ENCODE measurements at regions not wholly inside any gene's neighbourhood (a gene's known extent, or its start where the extent isn't known, plus 50 kb on each side); places are given as distances from the start of the nearest gene placed in this dataset.
"Not testable (repeated sequence)": the region's sequence is repeated elsewhere in the genome, so short reads cannot be mapped to it uniquely, and the experiment has no call there.

DNA sequence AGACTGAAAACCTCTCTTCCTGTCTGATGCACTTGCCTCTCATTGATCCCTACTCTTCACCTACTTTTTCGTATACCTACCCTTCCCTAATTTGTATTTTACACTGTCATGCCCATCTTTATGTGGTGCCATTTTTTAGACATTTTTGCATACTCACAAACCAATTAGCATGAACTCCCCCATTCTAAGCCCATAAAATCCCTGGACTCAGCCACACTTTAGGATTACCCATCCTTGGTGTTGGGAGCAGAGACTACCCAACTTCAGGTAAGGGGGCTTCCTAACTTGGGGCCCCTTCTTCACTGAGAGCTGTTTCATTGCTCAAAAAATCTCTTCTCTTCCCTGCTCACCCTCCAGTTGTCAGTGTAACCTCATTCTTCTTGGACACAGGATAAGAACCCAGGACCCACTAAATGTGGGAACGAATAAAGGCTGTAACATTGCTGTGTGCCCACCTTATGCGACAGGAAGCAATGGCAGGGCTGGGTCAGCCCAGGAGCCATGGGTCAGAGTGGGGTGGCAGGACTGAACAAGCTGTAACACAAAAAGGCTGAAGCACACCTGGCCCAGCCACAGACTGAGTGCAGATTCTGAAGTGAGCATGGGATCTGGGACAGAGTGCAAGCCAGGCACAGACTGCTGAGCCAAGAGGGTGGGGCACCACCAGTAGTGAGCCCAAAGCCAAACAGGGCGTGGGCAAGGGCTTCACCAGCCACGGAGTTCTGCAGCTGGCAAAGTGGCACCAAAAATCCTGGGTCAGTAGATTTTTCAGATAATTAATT lies 789.1 kb upstream of the HS3ST5 start:
- no peak for DNase-seq (ENCODE audit: extremely low read depth, low read depth)
- no peak overlapping the region for H3K4me3 ChIP-seq (replicated peaks; ENCODE audit: low read depth, low read length)
- TF ChIP-seq, protein P1, sequence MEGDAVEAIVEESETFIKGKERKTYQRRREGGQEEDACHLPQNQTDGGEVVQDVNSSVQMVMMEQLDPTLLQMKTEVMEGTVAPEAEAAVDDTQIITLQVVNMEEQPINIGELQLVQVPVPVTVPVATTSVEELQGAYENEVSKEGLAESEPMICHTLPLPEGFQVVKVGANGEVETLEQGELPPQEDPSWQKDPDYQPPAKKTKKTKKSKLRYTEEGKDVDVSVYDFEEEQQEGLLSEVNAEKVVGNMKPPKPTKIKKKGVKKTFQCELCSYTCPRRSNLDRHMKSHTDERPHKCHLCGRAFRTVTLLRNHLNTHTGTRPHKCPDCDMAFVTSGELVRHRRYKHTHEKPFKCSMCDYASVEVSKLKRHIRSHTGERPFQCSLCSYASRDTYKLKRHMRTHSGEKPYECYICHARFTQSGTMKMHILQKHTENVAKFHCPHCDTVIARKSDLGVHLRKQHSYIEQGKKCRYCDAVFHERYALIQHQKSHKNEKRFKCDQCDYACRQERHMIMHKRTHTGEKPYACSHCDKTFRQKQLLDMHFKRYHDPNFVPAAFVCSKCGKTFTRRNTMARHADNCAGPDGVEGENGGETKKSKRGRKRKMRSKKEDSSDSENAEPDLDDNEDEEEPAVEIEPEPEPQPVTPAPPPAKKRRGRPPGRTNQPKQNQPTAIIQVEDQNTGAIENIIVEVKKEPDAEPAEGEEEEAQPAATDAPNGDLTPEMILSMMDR (IDR thresholded peaks at IDR 0.05; ENCODE audit: low read depth, low read length, missing control alignments) = no peak

GRCh38 chr6:115121513-115121912 lies 778.7 kb upstream of the HS3ST5 start:
- H3K4me3 ChIP-seq (replicated peaks; ENCODE audit: low read depth, low read length); DNase-seq (ENCODE audit: extremely low read depth, low read depth): not testable (repeated sequence)

DNA sequence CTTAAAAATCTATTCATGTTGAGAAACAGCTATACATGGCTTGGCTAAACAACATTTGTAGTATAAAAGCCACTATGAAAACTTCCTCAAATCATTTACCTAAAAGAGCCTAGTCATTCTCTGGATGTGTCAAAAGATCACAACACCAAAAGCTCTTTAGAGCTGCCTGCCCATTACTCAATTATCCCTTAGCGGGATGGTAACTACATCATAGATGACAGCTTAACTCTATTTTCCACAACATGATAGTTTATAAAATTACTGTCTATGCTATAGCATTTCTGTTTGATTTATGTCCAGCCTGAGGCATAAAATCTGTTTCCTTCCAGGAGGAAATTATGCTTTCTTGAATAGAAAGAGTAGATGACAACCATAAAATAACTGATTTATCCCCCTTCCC lies 777.6 kb upstream of the HS3ST5 start:
- TF ChIP-seq, protein P1 (IDR thresholded peaks at IDR 0.05; ENCODE audit: low read depth, low read length, missing control alignments) = no peak
- no peak for DNase-seq (ENCODE audit: extremely low read depth, low read depth)
- no peak overlapping the region for H3K4me3 ChIP-seq (replicated peaks; ENCODE audit: low read depth, low read length)

GRCh38 chr6:115091461-115091860 lies 748.6 kb upstream of the HS3ST5 start:
- DNase-seq (ENCODE audit: extremely low read depth, low read depth) = no peak
- TF ChIP-seq, protein P1 (IDR thresholded peaks at IDR 0.05; ENCODE audit: low read depth, low read length, missing control alignments) = no peak
- no peak overlapping the region for H3K4me3 ChIP-seq (replicated peaks; ENCODE audit: low read depth, low read length)

GRCh38 chr6:115078555-115078954 lies 735.7 kb upstream of the HS3ST5 start:
- TF ChIP-seq, protein P1 (IDR thresholded peaks at IDR 0.05; ENCODE audit: low read depth, low read length, missing control alignments) = no peak
- DNase-seq (ENCODE audit: extremely low read depth, low read depth) = no peak
- no peak overlapping the region for H3K4me3 ChIP-seq (replicated peaks; ENCODE audit: low read depth, low read length)

- TF ChIP-seq, protein P1 (IDR thresholded peaks at IDR 0.05; ENCODE audit: low read depth, low read length, missing control alignments) = no peak
- DNase-seq (ENCODE audit: extremely low read depth, low read depth) = no peak
These were observed 729.1 kb upstream of the HS3ST5 start for GRCh38 chr6:115071962-115072361.

GRCh38 chr6:115067690-115068447 lies 725.0 kb upstream of the HS3ST5 start:
- TF ChIP-seq, protein P1 (IDR thresholded peaks at IDR 0.05; ENCODE audit: low read depth, low read length, missing control alignments) = no peak
- DNase-seq (ENCODE audit: extremely low read depth, low read depth) = no peak
- no peak overlapping the region for H3K4me3 ChIP-seq (replicated peaks; ENCODE audit: low read depth, low read length)

More at GRCh38 chr6:115071962-115072361, 729.1 kb upstream of the HS3ST5 start:
- H3K4me3 ChIP-seq (replicated peaks; ENCODE audit: low read depth, low read length) = no peak overlapping the region

All from HFF-Myc (cell line).